ENCODE measurements at regions not wholly inside any gene's neighbourhood (a gene's known extent, or its start where the extent isn't known, plus 50 kb on each side); places are given as distances from the start of the nearest gene placed in this dataset.
"Not testable (repeated sequence)": the region's sequence is repeated elsewhere in the genome, so short reads cannot be mapped to it uniquely, and the experiment has no call there.

- Histone ChIP-seq H3K9me2 (replicated peaks; ENCODE audit: insufficient read depth) (no peaks in the 10 kb centered on the region), H3K4me2 (no peak overlapping the region), H3K27ac (no peak overlapping the region), H3K27me3 (no peaks in the 10 kb centered on the region), H3K4me1 (ENCODE audit: insufficient read depth) (no peaks in the 10 kb centered on the region), H4K20me1 (ENCODE audit: insufficient read depth, poor library complexity, severe bottlenecking) (no peaks in the 10 kb centered on the region), H3K36me3 (replicated peaks; ENCODE audit: insufficient read depth, low read depth) (no peaks in the 10 kb centered on the region), H3K9me3 (ENCODE audit: low read depth) (no peaks in the 10 kb centered on the region), H3K79me2 (no peaks in the 10 kb centered on the region), H2AFZ (no peak overlapping the region), H3K4me3 (no peak overlapping the region)
- DNase-seq (ENCODE audit: low spot score): no peak
- 82% methylated on average over 1 of the region's 1 CpG for WGBS (ENCODE audit: low lambda C conversion rate, missing lambda C conversion rate)
- TF ChIP-seq EZH2phosphoT487 (IDR thresholded peaks at IDR 0.05; ENCODE audit: low read depth, severe bottlenecking, unreplicated experiment) (no peak), EZH2 (IDR thresholded peaks at IDR 0.05; ENCODE audit: borderline replicate concordance) (no peak)
Measured at GRCh38 chr3:107227091-107227490, 150.1 kb upstream of the CCDC54 start.

GRCh38 chr3:107233877-107234276 lies 143.4 kb upstream of the CCDC54 start:
- not testable (repeated sequence) for DNase-seq (ENCODE audit: low spot score); H3K27ac ChIP-seq; H3K79me2 ChIP-seq; H3K27me3 ChIP-seq; H3K9me2 ChIP-seq (replicated peaks; ENCODE audit: insufficient read depth); H3K9me3 ChIP-seq (ENCODE audit: low read depth); H3K4me3 ChIP-seq; H3K36me3 ChIP-seq (replicated peaks; ENCODE audit: insufficient read depth, low read depth); H2AFZ ChIP-seq; H4K20me1 ChIP-seq (ENCODE audit: insufficient read depth, poor library complexity, severe bottlenecking); H3K4me2 ChIP-seq; H3K4me1 ChIP-seq (ENCODE audit: insufficient read depth)
- WGBS (ENCODE audit: low lambda C conversion rate, missing lambda C conversion rate): 94% methylated on average over 4 of the region's 4 CpGs

GRCh38 chr3:107235193-107235927 lies 141.9 kb upstream of the CCDC54 start:
- H3K36me3 ChIP-seq (replicated peaks; ENCODE audit: insufficient read depth, low read depth): no peaks in the 10 kb centered on the region
- H4K20me1 ChIP-seq (ENCODE audit: insufficient read depth, poor library complexity, severe bottlenecking): no peaks in the 10 kb centered on the region
- 44% methylated on average over 13 of the region's 13 CpGs for WGBS (ENCODE audit: low lambda C conversion rate, missing lambda C conversion rate)
- no peaks in the 10 kb centered on the region for H3K9me3 ChIP-seq (ENCODE audit: low read depth)
- H2AFZ ChIP-seq: peak overlapping the region; percentile 27
- H3K4me3 ChIP-seq: peak overlapping the region; percentile 6
- H3K4me2 ChIP-seq: peak overlapping the region; percentile 67
- no peak overlapping the region for H3K27ac ChIP-seq
- TF ChIP-seq EZH2 (IDR thresholded peaks at IDR 0.05; ENCODE audit: borderline replicate concordance) (no peak), CTCF (IDR thresholded peaks at IDR 0.05; ENCODE audit: poor library complexity) (no peak), EZH2phosphoT487 (IDR thresholded peaks at IDR 0.05; ENCODE audit: low read depth, severe bottlenecking, unreplicated experiment) (no peak)
- no peaks in the 10 kb centered on the region for H3K27me3 ChIP-seq
- H3K4me1 ChIP-seq (ENCODE audit: insufficient read depth): no peaks in the 10 kb centered on the region
- DNase-seq (ENCODE audit: low spot score): peak; percentile 13
- no peaks in the 10 kb centered on the region for H3K79me2 ChIP-seq
- H3K9me2 ChIP-seq (replicated peaks; ENCODE audit: insufficient read depth): no peaks in the 10 kb centered on the region

DNA sequence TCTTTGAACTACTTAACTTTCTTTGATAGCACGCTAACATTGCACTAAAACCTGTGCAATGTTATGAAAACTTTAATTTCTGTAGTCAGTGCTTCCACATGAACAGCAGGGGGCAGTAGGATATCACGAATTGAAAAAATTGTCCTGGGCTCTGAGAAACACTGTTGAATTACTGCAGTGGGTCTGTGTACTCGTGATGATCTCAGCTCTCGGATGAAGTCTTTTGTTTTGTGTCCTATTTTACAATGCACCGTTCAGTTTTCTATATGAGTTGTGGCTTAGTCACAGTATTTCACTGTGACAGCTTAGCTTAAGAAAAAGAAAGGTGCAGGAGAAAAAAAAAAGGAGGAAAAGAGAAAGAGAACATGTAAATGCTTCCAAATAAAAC lies 141.3 kb upstream of the CCDC54 start:
- Histone ChIP-seq H3K4me3 (peak overlapping the region; percentile 6), H2AFZ (peak overlapping the region; percentile 45), H3K79me2 (peaks cover 3% of the 10 kb centered on the region), H3K9me3 (ENCODE audit: low read depth) (no peaks in the 10 kb centered on the region), H3K4me1 (ENCODE audit: insufficient read depth) (no peaks in the 10 kb centered on the region), H3K27ac (peak overlapping the region; percentile 33), H3K4me2 (peak overlapping the region; percentile 67), H4K20me1 (ENCODE audit: insufficient read depth, poor library complexity, severe bottlenecking) (no peaks in the 10 kb centered on the region), H3K9me2 (replicated peaks; ENCODE audit: insufficient read depth) (no peaks in the 10 kb centered on the region), H3K27me3 (no peaks in the 10 kb centered on the region), H3K36me3 (replicated peaks; ENCODE audit: insufficient read depth, low read depth) (no peaks in the 10 kb centered on the region)
- 5% methylated on average over 5 of the region's 5 CpGs for WGBS (ENCODE audit: low lambda C conversion rate, missing lambda C conversion rate)
- peak; percentile 92 for TF ChIP-seq CTCF (IDR thresholded peaks at IDR 0.05; ENCODE audit: poor library complexity)
- TF ChIP-seq EZH2 (IDR thresholded peaks at IDR 0.05; ENCODE audit: borderline replicate concordance): no peak
- peak; percentile 86 for DNase-seq (ENCODE audit: low spot score)
